AG09319 (cell line): ENCODE measurements at regions not wholly inside any gene's neighbourhood (a gene's known extent, or its start where the extent isn't known, plus 50 kb on each side); places are given as distances from the start of the nearest gene placed in this dataset.

Experiments used
- DNase-seq: peaks from one replicate; pipeline ENCODE4 v3.0.0-alpha.2; 2010; ENCODE audit warnings: low read depth; ENCODE audit errors: extremely low read depth
- TF ChIP-seq, protein P1 (sequence below): IDR thresholded peaks from 2 replicates; pipeline ENCODE4 v1.5.1; 2011; ENCODE audit warnings: low read depth, mild to moderate bottlenecking, inconsistent platforms, low read length, moderate library complexity

DNA sequence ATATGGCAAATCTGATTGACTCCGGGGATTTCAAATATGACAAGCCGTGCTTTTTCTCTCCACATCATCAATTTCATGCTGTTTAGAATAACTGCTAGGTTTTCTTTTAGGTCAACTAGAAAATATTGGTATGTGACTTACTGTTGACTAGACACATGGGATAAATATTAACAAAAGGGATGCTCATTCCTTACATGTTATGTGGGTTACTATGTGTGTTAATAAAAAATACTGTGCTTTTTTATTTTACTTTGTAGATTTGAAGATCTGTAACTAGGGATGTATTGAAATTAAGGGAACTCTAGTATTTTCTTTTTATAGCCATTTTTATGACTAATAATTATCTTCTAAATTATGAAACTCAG is 264.6 kb upstream of the COL8A1 start:
- TF ChIP-seq, protein P1, sequence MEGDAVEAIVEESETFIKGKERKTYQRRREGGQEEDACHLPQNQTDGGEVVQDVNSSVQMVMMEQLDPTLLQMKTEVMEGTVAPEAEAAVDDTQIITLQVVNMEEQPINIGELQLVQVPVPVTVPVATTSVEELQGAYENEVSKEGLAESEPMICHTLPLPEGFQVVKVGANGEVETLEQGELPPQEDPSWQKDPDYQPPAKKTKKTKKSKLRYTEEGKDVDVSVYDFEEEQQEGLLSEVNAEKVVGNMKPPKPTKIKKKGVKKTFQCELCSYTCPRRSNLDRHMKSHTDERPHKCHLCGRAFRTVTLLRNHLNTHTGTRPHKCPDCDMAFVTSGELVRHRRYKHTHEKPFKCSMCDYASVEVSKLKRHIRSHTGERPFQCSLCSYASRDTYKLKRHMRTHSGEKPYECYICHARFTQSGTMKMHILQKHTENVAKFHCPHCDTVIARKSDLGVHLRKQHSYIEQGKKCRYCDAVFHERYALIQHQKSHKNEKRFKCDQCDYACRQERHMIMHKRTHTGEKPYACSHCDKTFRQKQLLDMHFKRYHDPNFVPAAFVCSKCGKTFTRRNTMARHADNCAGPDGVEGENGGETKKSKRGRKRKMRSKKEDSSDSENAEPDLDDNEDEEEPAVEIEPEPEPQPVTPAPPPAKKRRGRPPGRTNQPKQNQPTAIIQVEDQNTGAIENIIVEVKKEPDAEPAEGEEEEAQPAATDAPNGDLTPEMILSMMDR = no peak
- DNase-seq = no peak

DNA sequence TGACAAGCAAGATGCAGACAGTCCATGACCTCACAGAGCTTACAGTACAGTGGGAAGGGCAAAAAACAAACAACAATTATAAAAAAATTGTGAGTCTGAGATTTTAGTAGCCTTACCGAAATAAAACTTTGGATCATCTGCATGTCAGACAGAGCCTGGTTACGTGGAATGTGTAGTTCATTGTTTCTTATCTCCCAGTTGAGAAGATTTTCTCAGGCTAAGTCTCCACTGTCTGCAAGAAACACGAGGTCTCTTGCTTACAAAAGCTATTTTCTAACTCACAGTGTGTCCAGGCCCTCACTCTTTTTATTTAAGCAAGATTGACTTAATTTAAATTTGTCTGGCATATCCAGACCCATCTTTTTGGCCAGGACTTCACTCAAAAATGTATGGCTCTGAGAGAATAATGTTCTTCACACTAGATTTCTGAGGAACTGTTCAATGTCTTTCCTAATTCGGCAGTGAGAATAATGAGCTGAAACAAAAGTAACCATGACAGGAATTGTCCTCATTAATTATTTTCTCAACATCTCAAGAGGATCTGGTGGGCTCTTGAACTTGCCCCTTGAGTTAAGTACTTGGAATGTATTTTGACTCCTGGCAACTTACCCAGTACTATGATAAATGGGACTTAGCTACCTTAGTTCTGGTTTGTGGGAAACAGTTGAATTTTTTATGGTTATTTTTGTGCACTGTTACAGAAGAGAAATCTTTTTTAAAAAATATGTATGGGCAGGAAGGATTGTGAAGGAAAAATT is 265.1 kb upstream of the COL8A1 start:
- TF ChIP-seq, protein P1 = no peak

GRCh38 chr3:99366663-99367429 is 271.5 kb upstream of the COL8A1 start:
- DNase-seq = no peak
- TF ChIP-seq, protein P1 = no peak

More for the DNA sequence above, 265.1 kb upstream of the COL8A1 start:
- DNase-seq = no peak

DNA sequence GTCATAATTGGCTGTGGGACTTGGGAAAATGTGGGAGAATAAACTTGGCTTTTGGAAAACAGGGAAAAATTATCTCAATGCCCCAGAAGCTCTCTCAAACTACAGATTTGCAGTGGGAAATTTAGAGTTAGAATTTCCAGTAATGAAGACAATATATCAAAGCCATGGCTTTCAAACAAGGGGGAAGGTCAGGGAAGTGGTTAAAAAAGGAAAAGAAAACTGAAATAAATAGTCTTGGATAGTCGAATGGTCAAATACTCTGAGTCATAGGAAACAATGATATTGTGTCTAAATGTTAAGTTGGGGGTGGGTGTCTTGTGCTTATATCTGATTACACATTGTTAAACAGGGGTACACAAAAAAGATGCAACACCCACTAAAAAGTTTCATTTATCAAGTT is 272.4 kb upstream of the COL8A1 start:
- TF ChIP-seq, protein P1 = no peak
- DNase-seq = no peak

DNA sequence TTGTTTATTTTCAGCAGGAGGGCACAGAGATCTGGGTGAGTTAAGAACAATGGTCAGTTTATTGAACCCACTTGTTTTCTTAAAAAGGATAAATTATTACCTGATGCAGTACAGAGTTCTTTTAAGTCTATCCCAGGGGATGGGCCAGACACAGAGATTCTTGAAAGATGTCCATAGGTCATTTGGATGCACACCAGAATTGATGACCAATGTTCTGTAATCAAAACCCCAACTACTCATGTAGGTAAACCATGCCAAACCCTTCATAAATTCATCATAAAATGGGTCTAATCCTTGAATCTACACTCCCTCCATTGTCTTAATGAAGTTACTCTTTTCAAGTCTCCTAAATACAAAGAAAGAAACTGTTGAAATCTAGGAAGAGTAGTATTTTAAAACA is 273.0 kb upstream of the COL8A1 start:
- DNase-seq = no peak
- TF ChIP-seq, protein P1 = no peak

- TF ChIP-seq, protein P1 = no peak
- no peak for DNase-seq
Measured at GRCh38 chr3:99357131-99357530, 281.3 kb upstream of the COL8A1 start.

DNA sequence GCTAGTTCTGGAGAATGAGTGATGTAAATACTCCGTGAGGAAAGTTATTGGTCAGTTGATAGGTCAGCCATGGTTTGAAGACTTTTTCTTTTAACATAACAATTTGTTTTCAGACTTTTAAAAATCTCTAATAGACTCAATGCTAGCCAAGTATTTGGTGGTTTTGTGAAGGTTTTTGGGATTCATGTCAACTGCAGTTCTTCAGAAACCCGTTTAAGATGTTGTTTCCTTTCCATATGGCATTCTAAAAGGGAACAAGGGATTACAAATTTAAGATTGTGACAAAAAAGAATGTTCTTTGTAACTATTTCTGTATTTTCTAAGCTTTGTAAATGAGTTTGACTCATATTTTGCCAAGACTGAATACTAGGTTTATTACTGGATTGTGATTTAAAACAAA is 281.7 kb upstream of the COL8A1 start:
- TF ChIP-seq, protein P1 = no peak
- no peak for DNase-seq
